DOHH2 (cell line): ENCODE measurements at regions not wholly inside any gene's neighbourhood (a gene's known extent, or its start where the extent isn't known, plus 50 kb on each side); places are given as distances from the start of the nearest gene placed in this dataset.

Experiments
- H3F3A ChIP-seq: fragments of 200-600 bp; sonication (generic), shearing (Covaris generic); 2 replicates; pipeline ENCODE4 v1.6.0; 2016; ENCODE audit warnings: antibody characterized with exemption, mild to moderate bottlenecking; ENCODE audit not compliant: control insufficient read depth, insufficient read depth
- H3K27ac ChIP-seq: fragments of 200-600 bp; sonication (generic); 2 replicates; pipeline ENCODE4 v1.5.1; 2014; ENCODE audit warnings: low read depth, mild to moderate bottlenecking, low read length, moderate library complexity
- H3K27me3 ChIP-seq: fragments of 200-600 bp; sonication (generic); 2 replicates; pipeline ENCODE4 v1.6.1; 2014; ENCODE audit warnings: mild to moderate bottlenecking, low read length, mixed read lengths; ENCODE audit not compliant: control insufficient read depth
- H3K36me3 ChIP-seq: fragments of 200-600 bp; sonication (generic); 2 replicates; pipeline ENCODE4 v1.6.1; 2014; ENCODE audit warnings: mild to moderate bottlenecking, low read length, moderate library complexity, mixed read lengths; ENCODE audit not compliant: control insufficient read depth
- H3K4me1 ChIP-seq: fragments of 200-600 bp; sonication (generic); 2 replicates; pipeline ENCODE4 v1.6.1; 2014; ENCODE audit warnings: mild to moderate bottlenecking, low read length, mixed read lengths; ENCODE audit not compliant: control insufficient read depth
- H3K4me2 ChIP-seq: fragments of 200-600 bp; sonication (generic); 2 replicates; pipeline ENCODE4 v1.6.0; 2014; ENCODE audit warnings: mild to moderate bottlenecking, low read length, moderate library complexity
- H3K4me3 ChIP-seq: fragments of 200-600 bp; sonication (generic); 2 replicates; pipeline ENCODE4 v1.5.1; 2014; ENCODE audit warnings: mild to moderate bottlenecking, low read length, mixed read lengths
- H3K79me2 ChIP-seq: fragments of 200-600 bp; sonication (generic); 2 replicates; pipeline ENCODE4 v1.6.1; 2014; ENCODE audit warnings: mild to moderate bottlenecking, low read length, mixed read lengths; ENCODE audit not compliant: control insufficient read depth
- H3K9me2 ChIP-seq: fragments of 200-600 bp; sonication (generic); replicated peaks from 2 replicates; pipeline ENCODE4 v1.6.1; 2014; ENCODE audit warnings: mild to moderate bottlenecking, low read length, mixed read lengths; ENCODE audit not compliant: control insufficient read depth
- H3K9me3 ChIP-seq: fragments of 200-600 bp; sonication (generic); 2 replicates; pipeline ENCODE4 v1.6.1; 2014; ENCODE audit warnings: antibody characterized with exemption, low read length, mixed read lengths; ENCODE audit not compliant: control insufficient read depth, insufficient read depth
- H4K20me1 ChIP-seq: fragments of 200-600 bp; sonication (generic); 2 replicates; pipeline ENCODE4 v1.6.0; 2014; ENCODE audit warnings: low read depth, mild to moderate bottlenecking, antibody characterized with exemption, low read length, moderate library complexity; ENCODE audit not compliant: control insufficient read depth, insufficient read depth
- EZH2phosphoT487 ChIP-seq: fragments of 200-600 bp; sonication (generic); IDR thresholded peaks from 2 replicates; pipeline ENCODE4 v1.6.1; 2017; ENCODE audit warnings: borderline replicate concordance, mild to moderate bottlenecking, antibody characterized with exemption, low read length, moderate library complexity, mixed read lengths
- TF ChIP-seq, protein P1 (sequence below): fragments of 200-600 bp; sonication (generic); IDR thresholded peaks from one replicate; pipeline ENCODE4 v1.5.1; 2014; ENCODE audit warnings: antibody characterized with exemption, mild to moderate bottlenecking, low read depth, low read length; ENCODE audit not compliant: poor library complexity, severe bottlenecking

DNA sequence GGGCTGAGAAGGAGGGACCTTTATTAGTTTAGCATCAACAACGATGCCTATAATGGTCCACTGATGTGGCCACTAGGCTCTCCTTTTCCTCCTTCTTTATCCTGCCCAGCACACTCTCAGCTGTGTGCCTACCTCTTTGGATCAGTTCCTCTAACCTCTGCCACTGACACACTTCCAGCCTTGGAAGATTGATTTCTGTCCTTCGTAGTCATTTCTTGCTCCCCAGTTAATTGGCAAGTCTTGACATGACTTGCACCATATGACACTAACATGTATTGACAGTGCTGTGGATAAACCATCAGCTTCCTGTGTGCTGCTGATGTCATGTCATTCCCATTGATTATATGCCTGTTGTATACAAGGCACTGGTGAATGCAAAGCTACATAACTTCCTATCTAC lies 90.2 kb upstream of the PLEKHG7 start:
- Histone ChIP-seq H3K36me3 (no peaks in the 10 kb centered on the region), H3K9me2 (no peaks in the 10 kb centered on the region), H3K79me2 (no peaks in the 10 kb centered on the region), H3K27ac (no peak overlapping the region), H4K20me1 (no peaks in the 10 kb centered on the region), H3K4me2 (no peak overlapping the region), H3F3A (no peaks in the 10 kb centered on the region), H3K4me1 (no peaks in the 10 kb centered on the region), H3K9me3 (no peaks in the 10 kb centered on the region), H3K27me3 (no peaks in the 10 kb centered on the region), H3K4me3 (no peak overlapping the region)
- TF ChIP-seq, protein P1, sequence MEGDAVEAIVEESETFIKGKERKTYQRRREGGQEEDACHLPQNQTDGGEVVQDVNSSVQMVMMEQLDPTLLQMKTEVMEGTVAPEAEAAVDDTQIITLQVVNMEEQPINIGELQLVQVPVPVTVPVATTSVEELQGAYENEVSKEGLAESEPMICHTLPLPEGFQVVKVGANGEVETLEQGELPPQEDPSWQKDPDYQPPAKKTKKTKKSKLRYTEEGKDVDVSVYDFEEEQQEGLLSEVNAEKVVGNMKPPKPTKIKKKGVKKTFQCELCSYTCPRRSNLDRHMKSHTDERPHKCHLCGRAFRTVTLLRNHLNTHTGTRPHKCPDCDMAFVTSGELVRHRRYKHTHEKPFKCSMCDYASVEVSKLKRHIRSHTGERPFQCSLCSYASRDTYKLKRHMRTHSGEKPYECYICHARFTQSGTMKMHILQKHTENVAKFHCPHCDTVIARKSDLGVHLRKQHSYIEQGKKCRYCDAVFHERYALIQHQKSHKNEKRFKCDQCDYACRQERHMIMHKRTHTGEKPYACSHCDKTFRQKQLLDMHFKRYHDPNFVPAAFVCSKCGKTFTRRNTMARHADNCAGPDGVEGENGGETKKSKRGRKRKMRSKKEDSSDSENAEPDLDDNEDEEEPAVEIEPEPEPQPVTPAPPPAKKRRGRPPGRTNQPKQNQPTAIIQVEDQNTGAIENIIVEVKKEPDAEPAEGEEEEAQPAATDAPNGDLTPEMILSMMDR = no peak
- TF ChIP-seq EZH2phosphoT487 = no peak

DNA sequence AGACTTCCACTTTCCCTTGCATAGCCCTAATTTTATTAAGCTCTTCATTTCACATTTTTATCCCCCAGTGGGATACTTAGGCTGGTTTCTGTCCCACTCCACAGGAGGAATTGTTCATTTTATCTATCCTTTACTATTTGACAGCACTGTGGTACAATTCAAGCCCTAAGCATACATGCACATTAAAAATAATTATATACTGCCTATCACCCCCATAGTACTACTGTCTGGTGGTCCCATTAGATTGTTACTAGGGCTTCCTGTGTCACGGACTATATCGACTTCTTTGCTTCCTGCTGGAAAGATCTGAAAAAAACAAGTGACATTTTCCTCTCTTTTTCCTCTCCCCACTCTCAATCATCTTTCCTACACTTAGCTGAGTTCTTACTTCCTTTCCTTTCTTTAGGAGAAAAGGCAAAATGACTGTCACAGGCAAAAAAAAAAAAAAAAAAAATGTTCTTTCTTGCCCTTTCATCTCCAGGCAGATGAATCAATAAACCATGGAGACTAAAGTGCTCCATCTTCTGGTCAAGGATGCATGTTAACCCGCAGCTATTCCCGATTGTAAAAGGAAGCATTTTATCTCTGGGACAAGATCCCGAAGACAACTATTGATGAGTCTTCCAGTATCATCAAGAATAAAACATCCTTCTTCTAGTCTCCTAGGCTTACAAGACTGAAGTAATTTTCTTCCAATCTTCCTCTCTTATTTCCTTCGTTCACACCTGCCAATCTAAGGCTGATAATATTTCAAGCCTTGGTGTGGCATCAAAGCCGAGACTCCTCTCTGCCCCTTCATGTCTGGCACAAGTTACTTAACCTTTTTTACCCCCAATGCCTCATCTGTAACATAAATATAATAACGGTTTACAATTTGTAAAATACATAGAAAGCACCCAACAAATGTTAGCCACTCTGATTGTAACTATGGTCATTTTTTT lies 94.4 kb upstream of the PLEKHG7 start:
- H3K9me3 ChIP-seq = no peaks in the 10 kb centered on the region
- H3K9me2 ChIP-seq = no peaks in the 10 kb centered on the region
- no peaks in the 10 kb centered on the region for H3K36me3 ChIP-seq
- TF ChIP-seq, protein P1 = peak; percentile 25
- no peak for TF ChIP-seq EZH2phosphoT487
- no peak overlapping the region for H3K4me3 ChIP-seq
- no peaks in the 10 kb centered on the region for H3K27me3 ChIP-seq
- H4K20me1 ChIP-seq = no peaks in the 10 kb centered on the region
- no peaks in the 10 kb centered on the region for H3K4me1 ChIP-seq
- no peak overlapping the region for H3K4me2 ChIP-seq
- no peaks in the 10 kb centered on the region for H3F3A ChIP-seq
- H3K27ac ChIP-seq = no peak overlapping the region
- no peaks in the 10 kb centered on the region for H3K79me2 ChIP-seq

DNA sequence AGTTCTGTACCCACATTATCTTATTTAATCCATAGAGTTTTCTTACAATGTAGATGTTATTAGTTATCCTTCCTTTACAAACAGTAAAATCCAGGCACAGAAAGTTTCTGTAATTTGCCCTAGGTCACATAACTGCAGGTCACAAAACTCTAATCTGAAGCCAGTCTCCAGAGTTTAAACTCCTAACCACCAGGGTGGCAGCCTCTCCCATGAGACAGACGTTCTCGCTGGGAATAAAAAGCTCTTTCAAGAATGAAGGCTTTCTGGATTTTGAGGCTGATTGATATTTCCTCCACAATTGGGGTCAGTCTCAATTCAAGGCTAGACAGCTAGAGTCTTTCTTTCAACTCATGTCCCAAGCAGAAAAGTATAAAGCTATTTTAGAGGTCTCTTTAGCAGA lies 95.8 kb upstream of the PLEKHG7 start:
- no peaks in the 10 kb centered on the region for H4K20me1 ChIP-seq
- peaks cover 4% of the 10 kb centered on the region; the same call in 1 of the 2 replicates for H3K9me3 ChIP-seq
- H3K27ac ChIP-seq = no peak overlapping the region
- H3K36me3 ChIP-seq = no peaks in the 10 kb centered on the region
- no peak overlapping the region for H3K4me3 ChIP-seq
- no peaks in the 10 kb centered on the region for H3K9me2 ChIP-seq
- TF ChIP-seq, protein P1 = no peak
- TF ChIP-seq EZH2phosphoT487 = no peak
- H3K27me3 ChIP-seq = no peaks in the 10 kb centered on the region
- H3K4me2 ChIP-seq = no peak overlapping the region
- H3K4me1 ChIP-seq = no peaks in the 10 kb centered on the region
- no peaks in the 10 kb centered on the region for H3K79me2 ChIP-seq
- no peaks in the 10 kb centered on the region for H3F3A ChIP-seq
